PFSK-1 (cell line): ENCODE measurements at regions not wholly inside any gene's neighbourhood (a gene's known extent, or its start where the extent isn't known, plus 50 kb on each side); places are given as distances from the start of the nearest gene placed in this dataset.

ENCODE experiments used
- POLR2AphosphoS5 ChIP-seq: IDR thresholded peaks from 2 replicates; pipeline ENCODE4 v1.6.1; 2012; ENCODE audit warnings: low read depth, mild to moderate bottlenecking, control low read depth, low read length, moderate library complexity
- REST ChIP-seq, 2 experiments: IDR thresholded peaks; 2 replicates each; pipeline versions ENCODE4 v1.6.1 to v1.8.0; 2011 to 2012; ENCODE audit warnings: low read depth in 2 of 2, low read length in 2 of 2, control low read depth in 1 of 2, inconsistent platforms in 1 of 2, mild to moderate bottlenecking in 1 of 2, moderate library complexity in 1 of 2; ENCODE audit not compliant: insufficient read depth in 1 of 2
- SIN3A ChIP-seq: IDR thresholded peaks from 2 replicates; pipeline ENCODE4 v1.6.1; 2012; ENCODE audit warnings: mild to moderate bottlenecking, low read length, moderate library complexity, borderline replicate concordance; ENCODE audit not compliant: insufficient read depth

- no peak for TF ChIP-seq POLR2AphosphoS5
- no peak for TF ChIP-seq SIN3A
- TF ChIP-seq REST (IDR thresholded peaks at IDR 0.05; ENCODE audit: insufficient read depth in 1 of 2, low read depth in 2 of 2, low read length in 2 of 2) = no peak
Measured at GRCh38 chr11:23674866-23675265, 814.6 kb upstream of the CCDC179 start.
